Liver (tissue), 3 donors: ENCODE measurements at regions not wholly inside any gene's neighbourhood (a gene's known extent, or its start where the extent isn't known, plus 50 kb on each side); places are given as distances from the start of the nearest gene placed in this dataset.

ENCODE experiments used
- ATF3 ChIP-seq: IDR thresholded peaks from 2 replicates; pipeline ENCODE4 v1.6.1; 2016; ENCODE audit warnings: antibody characterized with exemption
- CTCF ChIP-seq: fragments of 150-350 bp; IDR thresholded peaks from 2 replicates; pipeline ENCODE4 v1.5.1; 2017; ENCODE audit warnings: improper control_type of control experiment, low read depth, low read length; ENCODE audit not compliant: missing input control
- HNF4A ChIP-seq, 2 donors: conservative IDR thresholded peaks; 2 replicates each; pipeline ENCODE4 v1.6.1; 2016; ENCODE audit warnings: antibody characterized with exemption in 2 of 2, mild to moderate bottlenecking in 2 of 2
- HNF4G ChIP-seq: IDR thresholded peaks from 2 replicates; pipeline ENCODE4 v1.6.1; 2016; ENCODE audit warnings: antibody characterized with exemption
- JUND ChIP-seq, 2 donors: IDR thresholded peaks; 2 replicates each; pipeline ENCODE4 v1.6.1; 2016; ENCODE audit warnings: antibody characterized with exemption in 2 of 2
- MAX ChIP-seq: IDR thresholded peaks from 2 replicates; pipeline ENCODE4 v1.6.1; 2016; ENCODE audit warnings: antibody characterized with exemption
- NR2F2 ChIP-seq: IDR thresholded peaks from 2 replicates; pipeline ENCODE4 v1.6.1; 2016; ENCODE audit warnings: antibody characterized with exemption
- RAD21 ChIP-seq, 2 donors: IDR thresholded peaks; 2 replicates each; pipeline ENCODE4 v1.6.1; 2016; ENCODE audit warnings: antibody characterized with exemption in 2 of 2, mild to moderate bottlenecking in 2 of 2
- REST ChIP-seq: IDR thresholded peaks from 2 replicates; pipeline ENCODE4 v1.6.1; 2016; ENCODE audit warnings: antibody characterized with exemption, mild to moderate bottlenecking
- RXRA ChIP-seq, 2 donors: IDR thresholded peaks; 2 replicates each; pipeline ENCODE4 v1.6.1; 2017 to 2018; ENCODE audit warnings: antibody characterized with exemption in 2 of 2, mild to moderate bottlenecking in 1 of 2
- SP1 ChIP-seq: IDR thresholded peaks from 2 replicates; pipeline ENCODE4 v1.6.1; 2018; ENCODE audit warnings: antibody characterized with exemption, mild to moderate bottlenecking
- TAF1 ChIP-seq: conservative IDR thresholded peaks from 2 replicates; pipeline ENCODE4 v1.6.1; 2016; ENCODE audit warnings: antibody characterized with exemption, mild to moderate bottlenecking
- donor health status: healthy.
- donor health status: healthy.

GRCh38 chr1:59188413-59189213 is 108.3 kb upstream of the FGGY start:
- TF ChIP-seq CTCF (no peak), REST (no peak), JUND (IDR thresholded peaks at IDR 0.05) (no peak), RAD21 (IDR thresholded peaks at IDR 0.05) (no peak), RXRA (IDR thresholded peaks at IDR 0.05) (no peak), TAF1 (no peak), MAX (no peak), HNF4A (conservative IDR thresholded peaks at IDR 0.05) (no peak), HNF4G (no peak), SP1 (no peak), NR2F2 (no peak), ATF3 (no peak)
